ENCODE measurements at regions not wholly inside any gene's neighbourhood (a gene's known extent, or its start where the extent isn't known, plus 50 kb on each side); places are given as distances from the start of the nearest gene placed in this dataset.

- TF ChIP-seq POLR2AphosphoS5 (IDR thresholded peaks at IDR 0.05; ENCODE audit: low read depth, low read length) (no peak), SPI1 (IDR thresholded peaks at IDR 0.05; ENCODE audit: low read depth, low read length) (no peak), POU2F2 (IDR thresholded peaks at IDR 0.05; ENCODE audit: low read depth, low read length) (no peak), PAX5 (IDR thresholded peaks at IDR 0.05; ENCODE audit: insufficient read depth, low read length, severe bottlenecking) (no peak), TAF1 (IDR thresholded peaks at IDR 0.05; ENCODE audit: low read depth, low read length) (no peak), POLR2A (IDR thresholded peaks at IDR 0.05; ENCODE audit: low read depth, low read length) (no peak)
- DNase-seq (ENCODE audit: insufficient read length, low spot score) (no peak), FAIRE-seq (no peak)
These were observed 105.0 kb upstream of the DPYD start for GRCh38 chr1:98025858-98026257.

GRCh38 chr1:98021126-98021525 is 100.3 kb upstream of the DPYD start:
- no peak for TF ChIP-seq PAX5 (IDR thresholded peaks at IDR 0.05; ENCODE audit: insufficient read depth, low read length, severe bottlenecking)
- TF ChIP-seq POLR2AphosphoS5 (IDR thresholded peaks at IDR 0.05; ENCODE audit: low read depth, low read length) = no peak
- no peak for TF ChIP-seq TAF1 (IDR thresholded peaks at IDR 0.05; ENCODE audit: low read depth, low read length)
- no peak for TF ChIP-seq SPI1 (IDR thresholded peaks at IDR 0.05; ENCODE audit: low read depth, low read length)
- no peak for TF ChIP-seq POLR2A (IDR thresholded peaks at IDR 0.05; ENCODE audit: low read depth, low read length)
- TF ChIP-seq POU2F2 (IDR thresholded peaks at IDR 0.05; ENCODE audit: low read depth, low read length) = no peak
- no peak for DNase-seq (ENCODE audit: insufficient read length, low spot score)
- FAIRE-seq = no peak

GRCh38 chr1:98019747-98020146 is 98.9 kb upstream of the DPYD start:
- no peak for FAIRE-seq
- no peak for TF ChIP-seq POLR2A (IDR thresholded peaks at IDR 0.05; ENCODE audit: low read depth, low read length)
- no peak for TF ChIP-seq POU2F2 (IDR thresholded peaks at IDR 0.05; ENCODE audit: low read depth, low read length)
- no peak for TF ChIP-seq SPI1 (IDR thresholded peaks at IDR 0.05; ENCODE audit: low read depth, low read length)
- TF ChIP-seq TAF1 (IDR thresholded peaks at IDR 0.05; ENCODE audit: low read depth, low read length) = no peak
- no peak for TF ChIP-seq PAX5 (IDR thresholded peaks at IDR 0.05; ENCODE audit: insufficient read depth, low read length, severe bottlenecking)
- no peak for TF ChIP-seq POLR2AphosphoS5 (IDR thresholded peaks at IDR 0.05; ENCODE audit: low read depth, low read length)

GRCh38 chr1:98018074-98018473 is 97.2 kb upstream of the DPYD start:
- TF ChIP-seq POU2F2 (IDR thresholded peaks at IDR 0.05; ENCODE audit: low read depth, low read length) = no peak
- TF ChIP-seq SPI1 (IDR thresholded peaks at IDR 0.05; ENCODE audit: low read depth, low read length) = no peak
- TF ChIP-seq PAX5 (IDR thresholded peaks at IDR 0.05; ENCODE audit: insufficient read depth, low read length, severe bottlenecking) = no peak
- TF ChIP-seq POLR2AphosphoS5 (IDR thresholded peaks at IDR 0.05; ENCODE audit: low read depth, low read length) = no peak
- TF ChIP-seq POLR2A (IDR thresholded peaks at IDR 0.05; ENCODE audit: low read depth, low read length) = no peak
- TF ChIP-seq TAF1 (IDR thresholded peaks at IDR 0.05; ENCODE audit: low read depth, low read length) = no peak
- DNase-seq (ENCODE audit: insufficient read length, low spot score) (no peak), FAIRE-seq (no peak)

More at GRCh38 chr1:98019747-98020146, 98.9 kb upstream of the DPYD start:
- no peak for DNase-seq (ENCODE audit: insufficient read length, low spot score)

GRCh38 chr1:98017184-98017583 is 96.3 kb upstream of the DPYD start:
- DNase-seq (ENCODE audit: insufficient read length, low spot score) (no peak), FAIRE-seq (no peak)
- TF ChIP-seq POU2F2 (IDR thresholded peaks at IDR 0.05; ENCODE audit: low read depth, low read length) (no peak), SPI1 (IDR thresholded peaks at IDR 0.05; ENCODE audit: low read depth, low read length) (no peak), POLR2AphosphoS5 (IDR thresholded peaks at IDR 0.05; ENCODE audit: low read depth, low read length) (no peak), PAX5 (IDR thresholded peaks at IDR 0.05; ENCODE audit: insufficient read depth, low read length, severe bottlenecking) (no peak), TAF1 (IDR thresholded peaks at IDR 0.05; ENCODE audit: low read depth, low read length) (no peak), POLR2A (IDR thresholded peaks at IDR 0.05; ENCODE audit: low read depth, low read length) (no peak)

GRCh38 chr1:98008373-98008772 is 87.5 kb upstream of the DPYD start:
- DNase-seq (ENCODE audit: insufficient read length, low spot score) (no peak), FAIRE-seq (no peak)
- TF ChIP-seq SPI1 (IDR thresholded peaks at IDR 0.05; ENCODE audit: low read depth, low read length) (no peak), POU2F2 (IDR thresholded peaks at IDR 0.05; ENCODE audit: low read depth, low read length) (no peak), PAX5 (IDR thresholded peaks at IDR 0.05; ENCODE audit: insufficient read depth, low read length, severe bottlenecking) (no peak), POLR2AphosphoS5 (IDR thresholded peaks at IDR 0.05; ENCODE audit: low read depth, low read length) (no peak), TAF1 (IDR thresholded peaks at IDR 0.05; ENCODE audit: low read depth, low read length) (no peak), POLR2A (IDR thresholded peaks at IDR 0.05; ENCODE audit: low read depth, low read length) (no peak)

GRCh38 chr1:98005326-98006010 is 84.6 kb upstream of the DPYD start:
- DNase-seq (ENCODE audit: insufficient read length, low spot score) (no peak), FAIRE-seq (no peak)
- TF ChIP-seq POU2F2 (IDR thresholded peaks at IDR 0.05; ENCODE audit: low read depth, low read length) (no peak), POLR2AphosphoS5 (IDR thresholded peaks at IDR 0.05; ENCODE audit: low read depth, low read length) (no peak), PAX5 (IDR thresholded peaks at IDR 0.05; ENCODE audit: insufficient read depth, low read length, severe bottlenecking) (no peak), POLR2A (IDR thresholded peaks at IDR 0.05; ENCODE audit: low read depth, low read length) (no peak), SPI1 (IDR thresholded peaks at IDR 0.05; ENCODE audit: low read depth, low read length) (no peak), TAF1 (IDR thresholded peaks at IDR 0.05; ENCODE audit: low read depth, low read length) (no peak)

GRCh38 chr1:98003442-98003841 is 82.6 kb upstream of the DPYD start:
- DNase-seq (ENCODE audit: insufficient read length, low spot score) (no peak), FAIRE-seq (no peak)
- TF ChIP-seq TAF1 (IDR thresholded peaks at IDR 0.05; ENCODE audit: low read depth, low read length) (no peak), POU2F2 (IDR thresholded peaks at IDR 0.05; ENCODE audit: low read depth, low read length) (no peak), PAX5 (IDR thresholded peaks at IDR 0.05; ENCODE audit: insufficient read depth, low read length, severe bottlenecking) (no peak), POLR2A (IDR thresholded peaks at IDR 0.05; ENCODE audit: low read depth, low read length) (no peak), POLR2AphosphoS5 (IDR thresholded peaks at IDR 0.05; ENCODE audit: low read depth, low read length) (no peak), SPI1 (IDR thresholded peaks at IDR 0.05; ENCODE audit: low read depth, low read length) (no peak)

GRCh38 chr1:98002288-98002687 is 81.5 kb upstream of the DPYD start:
- TF ChIP-seq TAF1 (IDR thresholded peaks at IDR 0.05; ENCODE audit: low read depth, low read length) = no peak
- TF ChIP-seq PAX5 (IDR thresholded peaks at IDR 0.05; ENCODE audit: insufficient read depth, low read length, severe bottlenecking) = no peak
- no peak for TF ChIP-seq POLR2A (IDR thresholded peaks at IDR 0.05; ENCODE audit: low read depth, low read length)
- TF ChIP-seq SPI1 (IDR thresholded peaks at IDR 0.05; ENCODE audit: low read depth, low read length) = no peak
- TF ChIP-seq POU2F2 (IDR thresholded peaks at IDR 0.05; ENCODE audit: low read depth, low read length) = no peak
- no peak for TF ChIP-seq POLR2AphosphoS5 (IDR thresholded peaks at IDR 0.05; ENCODE audit: low read depth, low read length)
- FAIRE-seq = no peak

More at GRCh38 chr1:98002288-98002687, 81.5 kb upstream of the DPYD start:
- no peak for DNase-seq (ENCODE audit: insufficient read length, low spot score)

Data from GM12891 (cell line).